B cell (primary cell): ENCODE measurements at regions not wholly inside any gene's neighbourhood (a gene's known extent, or its start where the extent isn't known, plus 50 kb on each side); places are given as distances from the start of the nearest gene placed in this dataset.

Source experiments
- ATAC-seq: fragments of 200-7000 bp; cut with Tn5 transposase; one replicate; pipeline ENCODE4 v1.10.0; 2021; ENCODE audit warnings: low read depth, mild to moderate bottlenecking, moderate number of reproducible peaks, moderate library complexity
- CTCF ChIA-PET: fragments of 350-600 bp; sonication (Branson Sonifier 250); formaldehyde crosslinking; loops from one replicate; lab custom pipeline; 2021; ENCODE audit warnings: antibody characterized with exemption, inconsistent platforms; lab: Charles Lee
- POLR2A ChIA-PET: fragments of 350-600 bp; sonication (Branson Sonifier 250); formaldehyde crosslinking; loops from one replicate; lab custom pipeline; 2021; ENCODE audit warnings: antibody characterized with exemption; lab: Charles Lee
- DNase-seq: peaks from one replicate; pipeline ENCODE4 v3.0.0; 2013
- H2AFZ ChIP-seq: 2 replicates; pipeline ENCODE4 v1.6.1; 2012; ENCODE audit warnings: mild to moderate bottlenecking, low read depth, low read length; ENCODE audit not compliant: insufficient read depth, poor library complexity, severe bottlenecking
- H3K27ac ChIP-seq, 2 donors: 1 replicate in 1 of 2; 2 replicates in 1 of 2; pipeline ENCODE4 v1.5.1; 2012 to 2013; ENCODE audit warnings: low read length in 2 of 2, mild to moderate bottlenecking in 2 of 2, moderate library complexity in 1 of 2
- H3K27me3 ChIP-seq, 4 experiments: fragments of 200-600 bp in 1 of 4; sonication (generic) in 1 of 4; replicated peaks in 1 of 4; 1 replicate in 2 of 4; 2 replicates in 2 of 4; pipeline versions ENCODE4 v1.6.1 to v1.7.0; 2013 to 2016; ENCODE audit warnings: low read length in 3 of 4, mild to moderate bottlenecking in 2 of 4, mixed read lengths in 1 of 4, moderate library complexity in 1 of 4; ENCODE audit not compliant: insufficient read depth in 4 of 4, control insufficient read depth in 3 of 4; ENCODE audit errors: control extremely low read depth in 1 of 4
- H3K36me3 ChIP-seq, 2 experiments: replicated peaks in 1 of 2; 1 replicate in 1 of 2; 2 replicates in 1 of 2; pipeline versions ENCODE4 v1.6.1 to v1.7.1; 2013; ENCODE audit warnings: low read length in 1 of 2; ENCODE audit not compliant: insufficient read depth in 2 of 2, control insufficient read depth in 1 of 2; ENCODE audit errors: control extremely low read depth in 1 of 2, extremely low read depth in 1 of 2
- H3K4me1 ChIP-seq, 2 donors: fragments of 200-600 bp in 1 of 2; sonication (generic) in 1 of 2; 1 replicate in 1 of 2; 2 replicates in 1 of 2; pipeline versions ENCODE4 v1.5.1 to v1.6.1; 2013 to 2017; ENCODE audit warnings: low read length in 2 of 2; ENCODE audit not compliant: control insufficient read depth in 2 of 2, insufficient read depth in 2 of 2
- H3K4me2 ChIP-seq: replicated peaks from 2 replicates; pipeline ENCODE3; 2012; ENCODE audit warnings: mild to moderate bottlenecking, low read depth, low read length; ENCODE audit not compliant: poor library complexity, severe bottlenecking
- H3K4me3 ChIP-seq, 5 experiments: fragments of 200-600 bp in 1 of 5; sonication (generic) in 1 of 5; 1 replicate in 3 of 5; 2 replicates in 2 of 5; pipeline versions ENCODE4 v1.5.1 to v1.7.0; 2011 to 2016; ENCODE audit warnings: low read length in 4 of 5, mild to moderate bottlenecking in 4 of 5, low read depth in 2 of 5, control low read depth in 1 of 5, moderate library complexity in 1 of 5; ENCODE audit not compliant: insufficient read depth in 1 of 5; ENCODE audit errors: control extremely low read depth in 1 of 5, extremely low read depth in 1 of 5
- H3K79me2 ChIP-seq: fragments of 200-600 bp; sonication (generic); one replicate; pipeline ENCODE4 v1.6.0; 2016; ENCODE audit warnings: low read length; ENCODE audit not compliant: control insufficient read depth, insufficient read depth
- H3K9ac ChIP-seq: fragments of 200-600 bp; sonication (generic); 2 replicates; pipeline ENCODE4 v1.6.1; 2017; ENCODE audit warnings: mild to moderate bottlenecking, low read length, moderate library complexity
- H3K9me3 ChIP-seq, 3 donors: one replicate each; pipeline versions ENCODE4 v1.6.1 to v1.7.1; 2013; ENCODE audit warnings: low read length in 2 of 3; ENCODE audit not compliant: control insufficient read depth in 2 of 3, insufficient read depth in 1 of 3; ENCODE audit errors: control extremely low read depth in 1 of 3
- H4K20me1 ChIP-seq: 2 replicates; pipeline ENCODE4 v1.6.0; 2012; ENCODE audit warnings: mild to moderate bottlenecking, low read length; ENCODE audit not compliant: insufficient read depth, control insufficient read depth, poor library complexity, severe bottlenecking
- H3K27ac Mint-ChIP-seq: one replicate; pipeline ENCODE4 v1.8.0; 2021; ENCODE audit warnings: mixed read lengths
- H3K27me3 Mint-ChIP-seq: one replicate; pipeline ENCODE4 v1.8.0; 2021; ENCODE audit warnings: mixed read lengths
- H3K4me1 Mint-ChIP-seq: one replicate; pipeline ENCODE4 v1.8.0; 2021; ENCODE audit warnings: mixed read lengths
- H3K4me3 Mint-ChIP-seq: one replicate; pipeline ENCODE4 v1.8.0; 2021; ENCODE audit warnings: mixed read lengths
- H3K9me3 Mint-ChIP-seq: one replicate; pipeline ENCODE4 v1.8.0; 2022; ENCODE audit warnings: mixed read lengths; ENCODE audit not compliant: insufficient read depth
- EZH2 ChIP-seq: IDR thresholded peaks from 2 replicates; pipeline ENCODE4 v1.6.1; 2012; ENCODE audit warnings: borderline replicate concordance, low read depth, mild to moderate bottlenecking, moderate library complexity, low read length; ENCODE audit not compliant: insufficient read depth, poor library complexity, severe bottlenecking
- WGBS: methylation state at CpG from one replicate; pipeline ENCODE4 v1.1.5; 2013; ENCODE audit warnings: missing lambda C conversion rate; ENCODE audit not compliant: insufficient coverage; 5-methylcytosine and 5-hydroxymethylcytosine counted together
- intact Hi-C: fragments of 100-400 bp; cut with micrococcal nuclease; formaldehyde crosslinking; loops from one replicate; pipeline ENCODE4 v1.10.0; 2022
- TF ChIP-seq, protein P1 (sequence below): fragments of 200-600 bp; IDR thresholded peaks from one replicate; pipeline ENCODE4 v1.8.0; 2022; ENCODE audit warnings: antibody characterized with exemption, mild to moderate bottlenecking

DNA sequence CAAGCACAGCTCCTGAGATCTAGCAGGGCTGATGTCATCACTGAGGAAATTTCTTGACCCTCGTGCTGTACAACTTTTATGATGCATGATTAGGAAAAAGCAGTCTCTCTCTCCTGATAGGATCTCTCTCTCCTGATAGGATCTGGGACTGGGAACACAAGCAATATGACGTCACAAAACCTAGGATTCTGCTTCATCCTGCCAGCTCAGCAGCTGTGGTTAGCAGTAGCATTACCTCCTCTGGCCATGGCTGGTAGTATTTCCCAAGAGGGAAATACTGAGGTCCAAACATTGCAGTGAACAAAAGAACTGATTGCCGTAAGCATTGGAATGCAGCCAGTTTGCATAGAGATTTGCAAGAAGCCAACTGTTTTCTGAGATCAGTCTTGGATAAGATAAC is 521.2 kb upstream of the POU3F3 start:
- CTCF ChIA-PET: no interaction called here

DNA sequence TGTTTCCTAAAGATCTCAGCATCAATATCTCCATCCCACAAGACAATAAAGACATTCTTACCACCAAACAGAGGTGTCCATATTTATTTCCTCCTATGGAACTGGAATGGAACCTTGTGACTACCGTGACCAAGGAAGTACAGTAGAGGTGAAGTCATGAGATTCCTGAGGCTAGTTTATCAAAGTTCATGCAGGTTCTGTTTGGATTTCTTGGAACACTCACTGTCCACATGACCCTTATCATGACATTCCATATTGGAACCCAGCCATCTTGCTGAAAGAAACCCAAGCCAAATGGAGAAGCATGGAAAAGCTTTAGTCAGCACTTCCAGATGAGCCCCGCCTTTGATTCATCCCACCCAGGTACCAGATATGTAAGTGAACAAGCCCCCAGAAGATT is 516.0 kb upstream of the POU3F3 start:
- no peaks in the 10 kb centered on the region for H3K27me3 Mint-ChIP-seq

More for the DNA sequence above, 521.2 kb upstream of the POU3F3 start:
- Histone ChIP-seq H3K79me2 (no peaks in the 10 kb centered on the region), H3K4me1 (no peaks in the 10 kb centered on the region), H3K36me3 (no peaks in the 10 kb centered on the region), H3K27ac (no peak overlapping the region), H3K4me2 (no peak overlapping the region), H2AFZ (no peak overlapping the region), H3K27me3 (no peaks in the 10 kb centered on the region), H4K20me1 (no peaks in the 10 kb centered on the region), H3K9ac (no peak overlapping the region), H3K4me3 (no peak overlapping the region), H3K9me3 (peaks cover 0 to 2% (median 0%) of the 10 kb centered on the region in 3 donors)
- no peak for ATAC-seq
- no peak overlapping the region for H3K27ac Mint-ChIP-seq
- no peak for DNase-seq
- 48% methylated on average over 2 of the region's 3 CpGs for WGBS
- POLR2A ChIA-PET: no interaction called here
- H3K27me3 Mint-ChIP-seq: no peaks in the 10 kb centered on the region
- H3K9me3 Mint-ChIP-seq: no peaks in the 10 kb centered on the region
- TF ChIP-seq, protein P1, sequence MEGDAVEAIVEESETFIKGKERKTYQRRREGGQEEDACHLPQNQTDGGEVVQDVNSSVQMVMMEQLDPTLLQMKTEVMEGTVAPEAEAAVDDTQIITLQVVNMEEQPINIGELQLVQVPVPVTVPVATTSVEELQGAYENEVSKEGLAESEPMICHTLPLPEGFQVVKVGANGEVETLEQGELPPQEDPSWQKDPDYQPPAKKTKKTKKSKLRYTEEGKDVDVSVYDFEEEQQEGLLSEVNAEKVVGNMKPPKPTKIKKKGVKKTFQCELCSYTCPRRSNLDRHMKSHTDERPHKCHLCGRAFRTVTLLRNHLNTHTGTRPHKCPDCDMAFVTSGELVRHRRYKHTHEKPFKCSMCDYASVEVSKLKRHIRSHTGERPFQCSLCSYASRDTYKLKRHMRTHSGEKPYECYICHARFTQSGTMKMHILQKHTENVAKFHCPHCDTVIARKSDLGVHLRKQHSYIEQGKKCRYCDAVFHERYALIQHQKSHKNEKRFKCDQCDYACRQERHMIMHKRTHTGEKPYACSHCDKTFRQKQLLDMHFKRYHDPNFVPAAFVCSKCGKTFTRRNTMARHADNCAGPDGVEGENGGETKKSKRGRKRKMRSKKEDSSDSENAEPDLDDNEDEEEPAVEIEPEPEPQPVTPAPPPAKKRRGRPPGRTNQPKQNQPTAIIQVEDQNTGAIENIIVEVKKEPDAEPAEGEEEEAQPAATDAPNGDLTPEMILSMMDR: no peak
- TF ChIP-seq EZH2: no peak
- intact Hi-C loops: no loop called here
- no peak overlapping the region for H3K4me3 Mint-ChIP-seq
- no peaks in the 10 kb centered on the region for H3K4me1 Mint-ChIP-seq

More for the DNA sequence above, 516.0 kb upstream of the POU3F3 start:
- Histone ChIP-seq H3K27ac (no peak overlapping the region), H3K9me3 (peaks cover 0 to 2% (median 0%) of the 10 kb centered on the region in 3 donors), H3K27me3 (no peaks in the 10 kb centered on the region), H3K79me2 (no peaks in the 10 kb centered on the region), H2AFZ (no peak overlapping the region), H3K4me2 (no peak overlapping the region), H3K4me1 (no peaks in the 10 kb centered on the region), H3K4me3 (no peak overlapping the region), H4K20me1 (no peaks in the 10 kb centered on the region), H3K36me3 (no peaks in the 10 kb centered on the region), H3K9ac (no peak overlapping the region)
- no peaks in the 10 kb centered on the region for H3K4me1 Mint-ChIP-seq
- no peak overlapping the region for H3K27ac Mint-ChIP-seq
- ChIA-PET CTCF (no interaction called here), POLR2A (no interaction called here)
- whole genome bisulfite sequencing: 0% methylated on average over 1 of the region's 2 CpGs
- TF ChIP-seq EZH2: no peak
- TF ChIP-seq, protein P1: no peak
- no peaks in the 10 kb centered on the region for H3K9me3 Mint-ChIP-seq
- intact Hi-C loops: no loop called here
- no peak for DNase-seq
- H3K4me3 Mint-ChIP-seq: no peak overlapping the region
- ATAC-seq: no peak
